GM12878 (cell line): ENCODE measurements at regions not wholly inside any gene's neighbourhood (a gene's known extent, or its start where the extent isn't known, plus 50 kb on each side); places are given as distances from the start of the nearest gene placed in this dataset.

Experiments used
- ATAC-seq: fragments of 200-7000 bp; cut with Tn5 transposase; 3 replicates; pipeline ENCODE4 v1.9.1; 2020; ENCODE audit warnings: mild to moderate bottlenecking, moderate library complexity
- BruUV-seq: library from RNA; stranded (reverse); fragments of 400-500 nt; replicated peaks from 2 replicates; lab custom pipeline; 2021; lab: Mats Ljungman, UMichigan
- CTCF ChIA-PET: fragments of 300-600 bp; sonication (Branson Sonifier 250); formaldehyde crosslinking; extraction: SDS; loops from one replicate; lab custom pipeline; 2021; ENCODE audit warnings: inconsistent platforms; lab: Yijun Ruan, JAX
- POLR2A ChIA-PET: fragments of 350-600 bp; formaldehyde crosslinking; extraction: SDS; loops from one replicate; lab custom pipeline; 2021; ENCODE audit warnings: inconsistent platforms; lab: Charles Lee
- RAD21 ChIA-PET: fragments of 300-600 bp; sonication (Branson Sonifier 250); formaldehyde crosslinking; loops from one replicate; lab custom pipeline; 2023; ENCODE audit warnings: antibody characterized with exemption; ENCODE audit not compliant: unreplicated experiment; lab: Charles Lee
- SMC1A ChIA-PET: fragments of 300-600 bp; sonication (Branson Sonifier 250); formaldehyde crosslinking; loops from one replicate; lab custom pipeline; 2023; ENCODE audit not compliant: unreplicated experiment, uncharacterized antibody; lab: Charles Lee
- DNase-seq: peaks from one replicate; pipeline ENCODE4 v3.0.0-alpha.2; 2011; ENCODE audit warnings: low read depth, low spot score
- FAIRE-seq: peaks from 3 replicates; lab custom pipeline; 2011; peaks lifted over from hg19 to GRCh38; lab: Jason Lieb, UNC
- H2AFZ ChIP-seq: 2 replicates; pipeline ENCODE4 v1.6.0; 2011; ENCODE audit warnings: low read depth, low read length, control low read depth; ENCODE audit not compliant: control insufficient read depth
- H3K27ac ChIP-seq: 2 replicates; pipeline ENCODE4 v1.5.1; 2011; ENCODE audit warnings: control low read depth; ENCODE audit not compliant: control insufficient read depth, insufficient read depth
- H3K27me3 ChIP-seq, 2 experiments: replicated peaks in 1 of 2; 2 replicates each; pipeline versions ENCODE4 v1.6.0 to v1.6.1; 2011; ENCODE audit warnings: low read length in 1 of 2; ENCODE audit not compliant: control insufficient read depth in 2 of 2, insufficient read depth in 2 of 2
- H3K36me3 ChIP-seq, 2 experiments: 2 replicates each; pipeline ENCODE4 v1.5.1; 2011; ENCODE audit warnings: low read length in 1 of 2; ENCODE audit not compliant: control insufficient read depth in 2 of 2, insufficient read depth in 2 of 2
- H3K4me1 ChIP-seq: 2 replicates; pipeline ENCODE4 v1.6.1; 2011; ENCODE audit warnings: mild to moderate bottlenecking, low read length, moderate library complexity, mixed read lengths; ENCODE audit not compliant: control insufficient read depth, insufficient read depth
- H3K4me2 ChIP-seq: 2 replicates; pipeline ENCODE4 v1.6.0; 2011; ENCODE audit warnings: control low read depth; ENCODE audit not compliant: control insufficient read depth, insufficient read depth
- H3K4me3 ChIP-seq: fragments of 200-600 bp; sonication (generic); 2 replicates; pipeline ENCODE4 v1.5.1; 2016
- H3K79me2 ChIP-seq: 2 replicates; pipeline ENCODE4 v1.6.0; 2011; ENCODE audit warnings: low read length; ENCODE audit not compliant: control insufficient read depth, insufficient read depth
- H3K9ac ChIP-seq: 2 replicates; pipeline ENCODE4 v1.8.0; 2011; ENCODE audit warnings: low read length, control low read depth, mixed read lengths; ENCODE audit not compliant: control insufficient read depth, insufficient read depth
- H3K9me3 ChIP-seq: replicated peaks from 3 replicates; pipeline ENCODE4 v1.5.1; 2011; ENCODE audit warnings: mild to moderate bottlenecking, low read length; ENCODE audit not compliant: control insufficient read depth, insufficient read depth
- H4K20me1 ChIP-seq: 2 replicates; pipeline ENCODE4 v1.6.0; 2011; ENCODE audit not compliant: control insufficient read depth, insufficient read depth
- ASH2L ChIP-seq: fragments of 300-600, 200-600 bp; sonication (generic); IDR thresholded peaks from 2 replicates; pipeline ENCODE4 v1.6.1; 2017; ENCODE audit warnings: low read depth, mild to moderate bottlenecking, borderline replicate concordance
- BACH1 ChIP-seq: fragments of 450-650 bp; IDR thresholded peaks from 2 replicates; pipeline ENCODE4 v1.6.1; 2017; ENCODE audit warnings: mild to moderate bottlenecking, borderline replicate concordance
- DPF2 ChIP-seq: fragments of 450-650 bp; IDR thresholded peaks from 2 replicates; pipeline ENCODE4 v1.6.1; 2017; ENCODE audit warnings: mild to moderate bottlenecking
- FOXK2 ChIP-seq: fragments of 450-650 bp; IDR thresholded peaks from 2 replicates; pipeline ENCODE4 v1.6.1; 2017; ENCODE audit warnings: mild to moderate bottlenecking, moderate library complexity
- IKZF1 ChIP-seq: fragments of 450-650 bp; conservative IDR thresholded peaks from 2 replicates; pipeline ENCODE4 v1.6.1; 2017; ENCODE audit warnings: antibody characterized with exemption, mild to moderate bottlenecking
- IKZF2 ChIP-seq, 2 experiments: fragments of 450-650 bp; IDR thresholded peaks; 2 replicates each; pipeline ENCODE4 v1.6.1; 2017; ENCODE audit warnings: mild to moderate bottlenecking in 2 of 2, moderate library complexity in 2 of 2
- MTA2 ChIP-seq: fragments of 450-650 bp; IDR thresholded peaks from 2 replicates; pipeline ENCODE4 v1.6.1; 2016; ENCODE audit warnings: low read depth, mild to moderate bottlenecking, moderate library complexity
- MTA3 ChIP-seq: IDR thresholded peaks from 2 replicates; pipeline ENCODE4 v1.6.1; 2012; ENCODE audit warnings: low read length, inconsistent platforms, borderline replicate concordance
- NRF1 ChIP-seq: conservative IDR thresholded peaks from 2 replicates; pipeline ENCODE4 v1.6.1; 2011; ENCODE audit warnings: mild to moderate bottlenecking, low read depth, low read length, improper control_type of control experiment
- PAX5 ChIP-seq: IDR thresholded peaks from 2 replicates; pipeline ENCODE4 v1.6.1; 2011; ENCODE audit warnings: low read depth, low read length, borderline replicate concordance
- PRDM15 ChIP-seq: fragments of 450-650 bp; formaldehyde crosslinking; IDR thresholded peaks from 2 replicates; pipeline ENCODE4 v1.4.0; 2020; ENCODE audit warnings: mild to moderate bottlenecking, moderate library complexity
- RAD21 ChIP-seq: IDR thresholded peaks from 2 replicates; pipeline ENCODE4 v1.6.1; 2011; ENCODE audit warnings: mild to moderate bottlenecking, low read depth, low read length, moderate library complexity; ENCODE audit not compliant: insufficient read depth
- STAT3 ChIP-seq: IDR thresholded peaks from 2 replicates; pipeline ENCODE4 v1.6.1; 2011; ENCODE audit warnings: low read depth, low read length, improper control_type of control experiment
- SUZ12 ChIP-seq: fragments of 200-600 bp; sonication (generic); IDR thresholded peaks from one replicate; pipeline ENCODE4 v1.6.1; 2018; ENCODE audit warnings: antibody characterized with exemption, mild to moderate bottlenecking; ENCODE audit not compliant: unreplicated experiment
- USF1 ChIP-seq: IDR thresholded peaks from 2 replicates; pipeline ENCODE4 v1.6.1; 2011; ENCODE audit warnings: borderline replicate concordance, low read depth, mild to moderate bottlenecking, moderate library complexity, mixed read lengths, low read length; ENCODE audit not compliant: insufficient read depth; ENCODE audit errors: extremely low read length
- ZNF622 ChIP-seq: fragments of 450-650 bp; IDR thresholded peaks from 2 replicates; pipeline ENCODE4 v1.6.1; 2017; ENCODE audit warnings: mild to moderate bottlenecking, inconsistent platforms
- WGBS: methylation state at CpG from one replicate; pipeline ENCODE4 v1.1.6; 2016; ENCODE audit warnings: low lambda C conversion rate; ENCODE audit not compliant: insufficient replicate concordance, insufficient coverage; ENCODE audit errors: missing lambda C conversion rate; 5-methylcytosine and 5-hydroxymethylcytosine counted together
- in situ Hi-C: fragments of 300-500 bp; cut with MboI; formaldehyde crosslinking; loops from 9 replicates; pipeline ENCODE4 v1.14.3; 2018; ENCODE audit warnings: mixed read lengths
- intact Hi-C: fragments of 100-400 bp; cut with micrococcal nuclease; formaldehyde crosslinking; loops from one replicate; pipeline ENCODE4 v1.14.2; 2022; ENCODE audit not compliant: unreplicated experiment
- TF ChIP-seq, protein P1 (sequence below): IDR thresholded peaks from 2 replicates; pipeline ENCODE4 v1.6.1; 2012; ENCODE audit warnings: mild to moderate bottlenecking, low read depth, low read length

- ChIA-PET POLR2A (no interaction called here), CTCF (interaction anchor here (1.0 to 1.8 kb wide), 2 partner anchors 15 to 18 kb away, joined by 3 to 5 read pairs; no protein-coding TSS in a partner anchor), RAD21 (no interaction called here), SMC1A (interaction anchor here (2.3 kb wide), 1 partner anchor 50 kb away, joined by 6 read pairs; no protein-coding TSS in a partner anchor)
- Histone ChIP-seq H3K9me3 (no peaks in the 10 kb centered on the region), H2AFZ (no peak overlapping the region), H4K20me1 (no peaks in the 10 kb centered on the region), H3K4me3 (no peak overlapping the region), H3K9ac (no peak overlapping the region), H3K36me3 (no peaks in the 10 kb centered on the region), H3K27me3 (no peaks in the 10 kb centered on the region), H3K4me1 (no peaks in the 10 kb centered on the region), H3K27ac (no peak overlapping the region), H3K79me2 (no peaks in the 10 kb centered on the region), H3K4me2 (no peak overlapping the region)
- DNase-seq (no peak), ATAC-seq (peak; percentile 54), FAIRE-seq (no peak)
- in situ Hi-C loops (no loop called here), intact Hi-C loops (no loop called here)
- no TSS peak for BruUV-seq
- WGBS, result 68% methylated on average over 9 of the region's 9 CpGs
- TF ChIP-seq ZNF622 (no peak), BACH1 (peak; percentile 74; the same call in 1 of the 2 replicates), IKZF1 (peak; percentile 62), MTA2 (peak; percentile 29; the same call in 1 of the 2 replicates), MTA3 (no peak), USF1 (no peak), IKZF2 (IDR thresholded peaks at IDR 0.05) (peak; percentile 48 to 51; a peak in 3 of 4 replicates), SUZ12 (no peak), PAX5 (no peak), DPF2 (0 out of 2 replicates have a peak, but pooled peaks have one; percentile 19), FOXK2 (no peak), RAD21 (no peak), NRF1 (no peak), ASH2L (no peak), STAT3 (no peak), PRDM15 (CRISPR knock-in tag) (no peak)
- TF ChIP-seq, protein P1, sequence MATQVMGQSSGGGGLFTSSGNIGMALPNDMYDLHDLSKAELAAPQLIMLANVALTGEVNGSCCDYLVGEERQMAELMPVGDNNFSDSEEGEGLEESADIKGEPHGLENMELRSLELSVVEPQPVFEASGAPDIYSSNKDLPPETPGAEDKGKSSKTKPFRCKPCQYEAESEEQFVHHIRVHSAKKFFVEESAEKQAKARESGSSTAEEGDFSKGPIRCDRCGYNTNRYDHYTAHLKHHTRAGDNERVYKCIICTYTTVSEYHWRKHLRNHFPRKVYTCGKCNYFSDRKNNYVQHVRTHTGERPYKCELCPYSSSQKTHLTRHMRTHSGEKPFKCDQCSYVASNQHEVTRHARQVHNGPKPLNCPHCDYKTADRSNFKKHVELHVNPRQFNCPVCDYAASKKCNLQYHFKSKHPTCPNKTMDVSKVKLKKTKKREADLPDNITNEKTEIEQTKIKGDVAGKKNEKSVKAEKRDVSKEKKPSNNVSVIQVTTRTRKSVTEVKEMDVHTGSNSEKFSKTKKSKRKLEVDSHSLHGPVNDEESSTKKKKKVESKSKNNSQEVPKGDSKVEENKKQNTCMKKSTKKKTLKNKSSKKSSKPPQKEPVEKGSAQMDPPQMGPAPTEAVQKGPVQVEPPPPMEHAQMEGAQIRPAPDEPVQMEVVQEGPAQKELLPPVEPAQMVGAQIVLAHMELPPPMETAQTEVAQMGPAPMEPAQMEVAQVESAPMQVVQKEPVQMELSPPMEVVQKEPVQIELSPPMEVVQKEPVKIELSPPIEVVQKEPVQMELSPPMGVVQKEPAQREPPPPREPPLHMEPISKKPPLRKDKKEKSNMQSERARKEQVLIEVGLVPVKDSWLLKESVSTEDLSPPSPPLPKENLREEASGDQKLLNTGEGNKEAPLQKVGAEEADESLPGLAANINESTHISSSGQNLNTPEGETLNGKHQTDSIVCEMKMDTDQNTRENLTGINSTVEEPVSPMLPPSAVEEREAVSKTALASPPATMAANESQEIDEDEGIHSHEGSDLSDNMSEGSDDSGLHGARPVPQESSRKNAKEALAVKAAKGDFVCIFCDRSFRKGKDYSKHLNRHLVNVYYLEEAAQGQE, result no peak
These were observed 133.1 kb upstream of the PELI1 start for GRCh38 chr2:64277101-64277849.
